GM19395 (cell line): ENCODE measurements at regions not wholly inside any gene's neighbourhood (a gene's known extent, or its start where the extent isn't known, plus 50 kb on each side); places are given as distances from the start of the nearest gene placed in this dataset.
"Not testable (repeated sequence)": the region's sequence is repeated elsewhere in the genome, so short reads cannot be mapped to it uniquely, and the experiment has no call there.

Source experiments
- ATAC-seq: cut with Tn5 transposase; IDR thresholded peaks from one replicate; pipeline ENCODE4 v1.9.1; 2021; ENCODE audit warnings: mild to moderate bottlenecking, moderate library complexity; ENCODE audit not compliant: unreplicated experiment

DNA sequence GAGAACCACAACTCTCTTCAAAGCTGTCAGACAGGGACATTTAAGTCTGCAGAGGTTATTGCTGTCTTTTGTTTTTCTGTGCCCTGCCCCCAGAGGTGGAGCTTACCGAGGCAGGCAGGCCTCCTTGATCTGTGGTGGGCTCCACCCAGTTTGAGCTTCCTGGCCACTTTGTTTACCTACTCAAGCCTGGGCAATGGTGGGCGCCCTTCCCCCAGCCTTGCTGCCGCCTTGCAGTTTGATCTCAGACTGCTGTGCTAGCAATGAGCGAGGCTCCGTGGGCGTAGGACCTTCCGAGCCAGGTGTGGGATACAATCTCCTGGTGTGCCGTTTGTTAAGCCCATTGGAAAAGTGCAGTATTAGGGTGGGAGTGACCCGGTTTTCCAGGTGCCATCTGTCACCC, 822.1 kb downstream of the KCNMA1 start:
- not testable (repeated sequence) for ATAC-seq

DNA sequence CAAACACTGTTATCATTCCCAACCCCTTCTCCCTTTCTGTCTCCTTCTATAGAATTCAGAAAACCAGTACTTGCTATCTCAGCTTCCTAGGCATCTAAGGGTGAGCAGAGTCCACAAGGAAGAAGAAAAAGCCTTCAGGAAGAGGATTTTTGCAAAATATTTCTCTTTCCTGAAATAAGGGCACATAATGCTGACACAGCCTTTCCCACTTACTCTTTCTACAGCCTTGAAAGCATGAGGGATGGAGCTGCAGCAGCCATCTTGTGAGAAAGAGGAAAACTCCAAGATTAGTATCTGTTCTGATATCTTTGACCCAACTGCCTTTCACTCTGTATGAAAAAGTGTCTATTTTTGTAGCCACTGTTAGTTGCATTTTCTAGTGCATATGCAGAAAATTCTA, 826.2 kb downstream of the KCNMA1 start:
- no peak for ATAC-seq

DNA sequence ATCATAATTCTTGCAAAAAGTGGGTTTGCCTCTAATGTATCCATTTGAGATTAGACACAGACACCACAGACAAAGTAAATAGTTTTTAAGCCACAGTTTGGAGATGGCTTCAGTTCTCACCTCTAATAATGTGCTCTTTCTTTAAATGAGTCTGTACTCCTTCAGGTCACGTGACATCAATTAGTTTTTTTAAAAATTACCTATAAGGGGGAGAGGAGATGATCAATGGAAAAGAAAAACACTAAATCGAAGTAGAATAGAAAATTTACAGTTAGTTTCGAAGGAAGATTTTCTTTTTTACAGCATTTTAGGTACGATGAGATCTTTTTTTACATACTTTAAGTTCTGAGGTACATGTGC, 849.2 kb downstream of the KCNMA1 start:
- no peak for ATAC-seq

DNA sequence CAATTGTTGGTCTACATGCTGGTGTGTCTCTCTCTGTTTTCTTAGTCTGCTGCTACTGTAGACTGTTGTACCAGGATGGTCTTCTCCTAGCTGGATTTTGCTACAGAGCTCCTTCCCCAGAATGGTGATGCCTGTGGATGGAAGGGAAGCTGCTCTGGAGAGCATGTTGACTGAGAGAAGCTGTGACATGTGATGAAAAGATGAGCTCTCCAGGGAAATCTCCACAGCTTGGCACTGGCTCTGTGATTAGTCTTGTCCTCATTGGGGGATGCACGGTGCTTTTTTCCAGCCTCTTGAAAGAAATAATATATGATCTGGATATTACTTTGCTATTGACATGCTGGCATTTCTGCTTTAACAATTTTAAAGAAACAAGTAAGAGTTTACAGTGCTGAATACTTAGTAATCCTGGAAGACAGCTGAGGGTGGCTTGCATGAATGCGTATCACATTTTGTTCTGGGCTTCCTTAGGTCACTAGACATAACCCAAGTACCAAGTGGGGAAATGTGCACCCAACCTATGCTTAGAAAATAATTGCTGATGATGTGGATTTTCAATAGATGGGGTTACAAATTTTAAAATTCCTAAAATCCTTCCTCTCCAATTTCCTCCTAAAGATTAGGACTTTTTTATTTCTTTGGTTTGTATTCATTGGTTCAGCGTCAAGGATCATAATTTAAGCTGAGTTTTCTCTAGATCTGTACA, 849.7 kb downstream of the KCNMA1 start:
- ATAC-seq: no peak

GRCh38 chr10:76786504-76787072, 851.0 kb downstream of the KCNMA1 start:
- ATAC-seq: no peak

- ATAC-seq: no peak
Observed at GRCh38 chr10:76784076-76784475, 853.5 kb downstream of the KCNMA1 start.

DNA sequence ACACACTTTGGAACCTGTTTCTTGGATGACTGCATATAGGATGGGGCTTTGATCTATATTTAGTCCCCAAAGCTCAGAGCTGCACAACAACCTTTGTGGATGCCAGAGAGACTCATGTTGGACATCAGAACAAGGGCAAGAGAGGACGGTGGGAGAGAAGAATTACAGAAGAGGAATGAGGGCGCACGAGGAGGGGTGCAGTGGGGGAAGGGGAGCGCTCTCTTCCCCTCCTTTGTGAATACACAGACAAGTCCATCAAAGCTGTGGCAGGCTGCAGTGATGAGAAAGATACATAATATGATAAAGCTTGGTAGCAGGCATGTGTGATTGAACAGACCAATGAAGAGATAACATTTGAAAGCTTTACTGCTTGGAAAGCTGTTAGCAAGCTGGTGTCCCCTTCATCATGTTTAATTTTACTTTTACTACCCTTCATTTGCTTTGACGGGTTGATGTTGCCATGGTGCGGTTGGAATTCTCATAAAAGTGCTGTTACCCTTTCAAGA, 857.8 kb downstream of the KCNMA1 start:
- no peak for ATAC-seq

- ATAC-seq: no peak
Observed at GRCh38 chr10:76778914-76779795, 858.5 kb downstream of the KCNMA1 start.

DNA sequence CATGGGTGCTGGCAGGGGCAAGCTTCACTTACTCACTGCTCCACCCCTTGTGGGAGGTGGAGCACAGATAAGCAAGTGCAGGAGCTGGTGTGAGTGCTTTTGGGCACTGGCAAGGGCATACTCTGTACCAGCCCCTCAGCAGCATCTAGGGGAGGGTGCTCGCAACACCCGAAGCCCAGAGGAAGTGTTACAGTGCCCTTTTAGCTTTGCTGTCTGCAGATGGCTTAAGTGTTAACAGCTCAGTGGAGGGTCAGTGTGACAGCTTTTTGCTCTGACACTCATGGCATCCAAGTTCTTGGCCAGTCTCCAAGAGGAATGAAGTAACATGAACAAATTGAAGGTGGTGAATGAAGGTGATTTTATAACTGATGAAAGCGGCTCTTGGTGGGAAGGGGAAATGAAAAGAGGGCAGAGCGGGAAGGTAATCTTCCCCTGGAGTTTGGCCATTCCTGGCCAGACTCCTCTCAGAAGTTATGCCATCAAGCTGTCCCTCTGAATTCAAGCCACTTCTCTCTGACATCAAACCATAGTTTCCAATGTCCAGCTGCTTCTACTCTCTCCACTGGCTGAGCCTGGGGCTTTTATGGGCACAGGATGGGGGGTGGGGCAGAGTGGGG, 862.5 kb downstream of the KCNMA1 start:
- ATAC-seq: no peak

GRCh38 chr10:76769582-76769981, 868.0 kb downstream of the KCNMA1 start:
- no peak for ATAC-seq

DNA sequence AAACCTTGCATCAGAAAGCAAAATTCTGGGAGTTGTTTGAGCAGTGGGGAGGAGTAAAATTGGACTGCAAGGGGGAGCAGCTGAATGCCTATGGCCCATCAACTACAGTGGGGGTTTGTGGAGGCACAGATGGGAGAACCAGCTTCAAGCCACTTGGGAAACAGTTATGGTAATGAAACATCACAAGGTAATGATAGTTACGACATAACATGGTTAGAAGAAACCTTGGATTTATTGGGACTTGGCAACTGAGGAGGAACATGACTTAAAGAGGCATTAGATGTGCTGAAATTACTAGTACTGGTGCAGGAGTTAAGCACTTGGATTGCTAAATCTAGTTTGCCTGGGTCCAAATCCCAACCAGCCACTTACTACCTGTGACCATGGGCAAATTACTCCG, 868.4 kb downstream of the KCNMA1 start:
- no peak for ATAC-seq

GRCh38 chr10:76766682-76767081, 870.9 kb downstream of the KCNMA1 start:
- no peak for ATAC-seq

- not testable (repeated sequence) for ATAC-seq
Observed at GRCh38 chr10:76764921-76765320, 872.7 kb downstream of the KCNMA1 start.

DNA sequence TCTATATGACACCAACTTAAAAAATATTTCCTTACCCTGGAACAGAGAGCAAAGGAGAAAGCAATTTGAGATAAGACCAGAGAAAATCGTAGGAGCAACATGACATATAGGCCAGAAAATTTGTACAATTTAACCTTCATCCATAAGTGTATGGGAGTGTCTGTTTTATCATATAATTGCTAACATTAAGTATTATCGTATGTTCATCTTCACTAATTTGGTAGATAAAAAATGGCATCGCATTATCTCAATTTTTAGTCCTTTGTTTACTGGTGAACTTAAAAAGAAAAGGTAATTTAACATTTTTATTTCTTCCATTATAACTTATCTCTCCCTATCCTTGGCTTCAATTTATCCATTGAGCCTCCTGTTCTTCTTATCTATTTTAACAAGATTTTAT, 873.4 kb downstream of the KCNMA1 start:
- no peak for ATAC-seq

DNA sequence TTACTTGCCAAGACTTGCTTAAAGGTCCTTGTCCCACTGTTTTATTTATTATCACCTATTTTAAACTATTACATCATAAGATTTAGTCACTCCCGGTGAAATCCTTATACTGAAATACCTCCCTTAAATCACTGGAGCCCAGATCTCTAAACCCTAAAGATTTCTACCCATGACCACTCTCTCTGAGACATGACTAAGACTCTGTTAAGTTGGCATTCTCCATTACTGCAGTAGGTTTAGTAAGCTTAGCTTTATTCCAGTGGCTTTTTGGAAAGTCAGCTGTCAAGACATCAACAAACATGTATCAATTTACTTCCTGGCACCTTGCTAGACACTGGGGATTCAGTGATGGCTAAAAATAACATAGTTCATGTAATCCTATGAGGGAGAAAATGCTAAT, 874.2 kb downstream of the KCNMA1 start:
- no peak for ATAC-seq

DNA sequence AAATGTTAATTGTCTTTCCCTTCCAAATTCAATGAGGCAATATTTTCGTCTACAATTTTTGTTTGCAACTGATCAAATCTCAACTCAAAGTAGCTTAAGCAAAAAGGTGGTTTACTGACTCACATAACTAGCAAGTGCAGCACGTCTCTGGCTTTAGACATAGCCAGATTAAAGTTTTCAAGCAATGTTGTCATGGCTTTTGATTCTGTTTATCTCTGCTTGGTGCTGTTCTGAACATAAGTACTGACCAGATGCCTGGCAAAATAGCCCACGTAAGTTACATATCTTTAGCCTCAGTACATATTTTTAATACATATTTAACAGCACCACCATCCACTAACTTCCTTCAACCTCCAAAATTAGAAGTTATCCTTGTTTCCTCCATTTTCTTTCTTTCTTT, 877.9 kb downstream of the KCNMA1 start:
- ATAC-seq: no peak

DNA sequence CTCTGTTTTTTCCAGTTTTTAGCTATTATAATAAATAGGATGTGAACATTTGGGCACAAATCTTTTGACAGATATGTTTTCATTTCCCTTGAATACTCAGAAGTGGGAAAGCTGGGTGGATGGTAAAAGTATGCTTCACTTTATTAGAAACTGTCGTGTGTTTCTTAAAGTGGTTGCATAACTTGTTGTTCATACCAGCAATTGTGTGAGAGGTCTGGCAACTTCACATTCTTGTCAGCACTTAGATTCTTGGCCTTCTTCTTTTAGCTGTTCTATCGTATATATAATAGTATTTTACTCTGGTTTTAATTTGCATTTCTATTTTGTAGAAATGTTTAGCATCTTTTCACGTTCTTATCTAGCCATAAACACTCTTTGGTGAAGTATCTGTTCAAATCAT, 894.4 kb downstream of the KCNMA1 start:
- ATAC-seq: no peak

DNA sequence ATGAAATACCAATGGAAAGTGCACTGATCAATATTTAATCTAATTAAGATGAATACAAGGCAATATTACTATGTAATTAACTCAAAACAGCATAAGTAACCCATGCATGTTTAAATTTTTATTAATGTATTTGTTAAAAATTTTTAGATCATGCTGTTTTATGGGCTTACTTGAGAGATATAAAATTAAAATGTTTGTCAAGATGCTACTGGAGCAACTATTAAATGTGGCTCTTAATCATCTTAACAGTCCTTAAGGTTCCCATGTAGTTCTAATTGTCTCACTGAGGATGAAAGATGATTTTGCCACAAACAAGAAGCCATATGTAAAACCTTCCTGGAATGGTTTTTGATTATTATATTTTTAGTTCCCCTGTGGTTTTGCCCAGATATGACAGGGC, 897.1 kb downstream of the KCNMA1 start:
- no peak for ATAC-seq

DNA sequence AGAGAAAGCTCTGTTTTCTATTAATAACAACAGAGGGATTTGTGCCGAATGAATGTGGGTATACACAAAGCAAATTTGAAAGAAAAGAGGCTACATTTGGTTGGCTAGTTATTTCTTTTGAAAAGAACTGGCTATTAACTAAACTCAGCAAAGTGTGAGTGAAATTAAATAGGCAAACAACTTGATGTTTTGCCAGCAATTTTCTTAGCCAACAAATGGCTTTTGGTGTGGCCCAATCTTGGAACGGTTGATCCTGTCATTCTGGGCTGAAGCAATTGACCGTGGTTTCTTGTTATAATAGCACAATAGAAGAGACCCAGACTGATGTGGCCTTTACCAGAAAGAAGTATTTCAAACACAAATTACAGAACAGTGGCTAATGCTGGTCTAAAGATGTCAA, 898.6 kb downstream of the KCNMA1 start:
- no peak for ATAC-seq

- no peak for ATAC-seq
Observed at GRCh38 chr10:76736815-76737618, 900.6 kb downstream of the KCNMA1 start.

- ATAC-seq: no peak
Observed at GRCh38 chr10:76736392-76736791, 901.2 kb downstream of the KCNMA1 start.
